Hematopoietic multipotent progenitor cell (in vitro differentiated cells): ENCODE measurements at regions not wholly inside any gene's neighbourhood (a gene's known extent, or its start where the extent isn't known, plus 50 kb on each side); places are given as distances from the start of the nearest gene placed in this dataset.

ENCODE experiments used
- DNase-seq, 3 donors: peaks; one replicate each; pipeline ENCODE4 v3.0.0-alpha.2; 2011 to 2015; ENCODE audit warnings: low read depth in 2 of 3, low spot score in 2 of 3

DNA sequence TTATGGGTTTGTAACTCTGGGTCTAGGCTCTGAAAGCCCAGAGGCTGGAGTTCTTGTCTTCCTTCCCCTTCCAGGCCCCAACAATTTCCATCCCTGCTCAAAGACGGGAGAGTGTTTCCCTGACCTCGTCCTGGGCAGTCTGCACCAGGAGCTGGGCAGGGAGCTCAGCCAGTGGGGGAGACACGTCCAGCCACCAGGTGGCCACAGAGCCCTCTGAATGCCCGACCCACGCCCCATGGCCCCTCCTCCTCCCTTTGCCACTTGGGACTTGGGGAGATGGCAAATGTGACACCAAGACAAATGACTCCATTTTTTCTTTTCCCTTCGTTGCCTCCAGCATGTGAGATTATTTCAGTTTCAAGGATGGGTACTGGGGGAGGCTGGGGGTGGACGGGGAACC is 159.9 kb upstream of the AJAP1 start:
- DNase-seq: peak in 1 of 3 donors; percentile 1

DNA sequence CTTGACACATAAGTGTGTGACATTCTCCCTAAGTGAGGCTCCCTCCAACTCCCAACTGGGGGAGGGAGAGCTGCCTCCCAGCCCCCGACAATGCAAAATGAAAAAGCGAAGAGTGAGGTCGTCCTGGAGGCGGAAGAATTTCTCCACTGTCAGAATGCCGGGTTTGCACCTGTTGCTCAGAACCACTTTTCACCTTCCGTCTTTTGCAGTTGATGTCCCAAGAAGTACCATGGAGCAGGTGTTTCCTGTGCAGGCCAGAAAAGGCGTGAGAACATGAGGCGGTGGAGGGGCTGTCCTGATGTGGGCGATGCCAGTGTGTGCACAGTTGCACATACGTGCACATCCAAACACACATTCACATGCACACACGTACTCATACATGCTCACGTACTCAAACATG is 158.6 kb upstream of the AJAP1 start:
- no peak for DNase-seq

DNA sequence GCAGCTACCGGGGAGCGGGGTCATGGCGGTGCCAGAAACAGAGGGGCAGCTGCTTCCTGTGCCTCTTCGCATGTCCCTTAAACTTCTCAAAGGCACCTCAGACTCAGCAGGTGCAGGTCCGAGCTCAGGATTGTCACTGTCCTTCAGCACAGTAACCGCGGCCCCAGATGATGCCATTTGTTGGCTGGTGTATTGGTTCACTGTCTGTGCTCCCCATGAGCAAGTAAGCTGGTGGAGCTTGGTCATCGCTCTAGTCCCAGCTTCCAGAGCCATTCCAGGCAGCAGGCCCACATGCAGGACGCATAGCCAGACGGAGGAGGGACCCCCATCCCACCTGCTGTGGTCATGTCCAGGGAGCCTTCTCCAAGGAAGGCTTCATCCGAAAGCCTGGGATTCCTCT is 154.0 kb upstream of the AJAP1 start:
- DNase-seq: no peak

DNA sequence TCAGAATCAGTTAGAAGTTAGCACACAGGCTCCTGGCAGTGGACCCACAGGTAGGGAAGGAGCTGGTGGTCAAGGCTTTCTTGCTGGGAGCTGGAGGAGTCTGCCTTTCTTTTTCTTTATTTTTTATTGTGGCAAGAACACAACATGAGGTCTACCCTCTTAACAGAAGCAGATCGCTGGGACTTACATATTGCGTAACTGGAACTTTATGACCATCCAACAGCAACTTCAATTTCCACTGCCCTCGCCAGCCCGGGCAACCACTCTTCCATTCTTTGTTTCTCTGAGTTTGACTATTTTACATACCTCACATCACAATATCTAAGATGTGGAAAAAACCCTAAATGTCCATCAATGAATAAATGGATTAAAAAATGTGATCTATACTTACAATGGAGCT is 147.8 kb upstream of the AJAP1 start:
- DNase-seq: no peak

DNA sequence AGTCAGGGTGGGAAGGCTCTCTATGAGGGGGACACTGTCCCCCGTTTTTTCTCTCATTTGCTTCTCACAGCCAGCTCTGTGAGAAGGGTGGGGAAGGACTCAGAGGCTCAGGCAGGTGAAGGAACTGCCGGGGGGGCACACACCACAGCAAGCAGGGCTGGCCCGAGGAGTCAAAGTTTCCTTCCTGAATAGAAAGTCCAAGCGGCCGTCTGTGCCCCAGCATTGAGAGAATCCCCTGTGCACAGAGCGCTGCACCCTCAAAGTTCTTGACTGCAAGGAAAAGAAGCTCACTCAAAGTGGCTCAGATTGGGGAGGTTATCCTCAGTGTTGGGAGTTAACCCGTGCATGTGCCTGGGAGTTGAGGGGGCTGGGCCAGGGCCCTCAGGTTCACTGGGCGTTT is 145.2 kb upstream of the AJAP1 start:
- DNase-seq: no peak

DNA sequence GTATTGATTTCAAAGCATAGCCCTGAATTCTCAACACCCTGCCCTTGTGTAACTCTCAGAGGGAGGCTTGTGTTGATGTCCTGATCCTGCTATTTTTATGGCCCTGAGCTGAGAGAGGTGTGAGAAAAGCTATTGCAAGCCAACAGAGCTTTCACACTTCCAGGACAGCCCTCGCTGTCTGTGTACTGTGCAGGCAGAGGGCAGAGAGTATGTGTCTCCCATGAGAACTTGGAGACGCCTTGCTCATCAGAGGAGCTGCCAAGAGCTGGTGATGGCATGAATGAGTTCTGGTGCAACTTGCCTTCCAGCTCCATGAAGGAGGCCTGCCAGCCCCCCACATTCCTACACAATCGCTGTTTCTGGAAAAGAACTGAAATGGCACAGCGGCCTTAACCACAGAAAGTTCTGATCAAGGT is 144.1 kb upstream of the AJAP1 start:
- no peak for DNase-seq

DNA sequence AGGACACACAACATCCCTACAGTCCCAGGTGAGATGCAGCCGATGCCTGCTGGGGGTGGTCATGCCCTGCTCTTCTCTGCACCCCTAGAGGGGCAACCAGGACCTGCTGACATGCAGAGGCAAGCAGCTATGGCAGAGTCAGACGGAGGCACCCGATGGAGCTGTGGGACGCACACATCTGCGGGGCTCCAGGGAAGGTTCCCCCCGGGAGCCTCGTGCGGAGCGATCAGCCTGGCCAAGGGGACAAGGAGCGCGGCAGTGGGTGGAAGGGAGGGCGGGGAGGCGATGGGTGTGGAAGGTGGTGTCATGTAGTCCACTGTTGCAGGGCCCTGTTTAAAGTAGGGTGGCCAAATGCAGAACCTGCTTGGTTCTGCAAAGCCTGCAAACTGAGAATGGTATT is 143.0 kb upstream of the AJAP1 start:
- no peak for DNase-seq

DNA sequence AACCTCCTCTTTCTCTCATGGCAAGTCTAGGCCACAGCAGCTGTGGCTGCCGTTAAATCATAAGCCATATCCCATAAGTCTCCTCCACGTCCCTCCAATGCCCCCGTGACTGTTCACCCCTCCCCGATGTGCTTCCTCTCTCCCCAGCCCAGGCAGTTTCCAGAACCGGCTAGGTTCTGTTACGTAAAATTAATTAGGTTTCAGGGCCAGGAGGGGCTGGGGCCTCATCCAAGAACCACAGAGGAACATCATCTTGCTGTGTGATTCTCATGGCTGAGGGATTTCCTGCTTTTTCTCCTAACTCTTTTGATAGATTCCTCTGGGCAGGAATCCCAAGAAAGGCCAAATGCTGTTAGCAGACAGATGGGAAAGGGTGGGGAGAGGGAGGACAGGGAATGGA is 141.8 kb upstream of the AJAP1 start:
- no peak for DNase-seq

DNA sequence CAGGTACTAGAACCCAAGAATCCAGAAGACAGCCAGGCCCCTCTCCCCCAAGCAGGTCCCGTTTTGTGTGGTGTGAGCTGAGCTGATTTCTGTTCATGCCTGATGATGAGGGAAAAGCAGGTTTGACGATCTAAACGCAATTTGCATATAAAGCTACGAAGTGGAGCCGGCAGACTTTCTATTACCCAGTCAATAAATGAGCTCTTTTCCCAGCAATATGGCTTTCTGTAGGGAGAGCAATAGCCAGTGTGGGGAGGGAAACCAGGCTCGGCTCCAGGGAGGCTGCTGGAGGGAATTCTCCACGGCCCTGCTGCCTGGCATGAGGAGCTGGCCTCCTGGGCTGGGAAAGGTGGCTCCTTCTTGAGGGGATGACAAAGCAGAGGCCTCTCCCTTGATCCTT is 140.7 kb upstream of the AJAP1 start:
- DNase-seq: no peak

DNA sequence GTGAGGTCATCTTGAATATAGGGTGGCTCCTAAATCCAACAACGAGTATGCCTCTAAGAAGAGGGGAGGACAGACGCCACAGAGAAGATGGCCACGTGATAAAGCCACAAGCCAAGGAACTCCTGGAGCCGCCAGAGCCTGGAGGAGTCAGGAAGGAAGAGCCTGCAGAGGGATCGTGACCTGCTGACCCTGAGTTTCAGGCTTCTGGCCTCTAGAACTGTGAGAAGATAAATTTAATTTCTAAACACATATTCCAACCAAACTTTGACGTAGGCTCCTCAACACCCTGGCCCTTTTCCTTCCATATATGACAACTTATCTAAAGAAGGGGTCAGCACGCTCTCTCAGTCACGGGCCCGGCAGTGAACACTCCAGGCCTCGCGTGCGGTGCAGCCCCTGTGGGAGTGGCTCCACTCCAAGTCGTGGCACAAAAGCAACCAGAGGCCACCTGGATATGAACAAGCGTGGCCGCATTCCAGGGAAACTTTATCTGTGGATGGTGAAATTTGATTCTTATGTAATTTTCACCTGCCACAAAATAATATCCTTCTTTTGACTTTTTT is 138.6 kb upstream of the AJAP1 start:
- no peak for DNase-seq

DNA sequence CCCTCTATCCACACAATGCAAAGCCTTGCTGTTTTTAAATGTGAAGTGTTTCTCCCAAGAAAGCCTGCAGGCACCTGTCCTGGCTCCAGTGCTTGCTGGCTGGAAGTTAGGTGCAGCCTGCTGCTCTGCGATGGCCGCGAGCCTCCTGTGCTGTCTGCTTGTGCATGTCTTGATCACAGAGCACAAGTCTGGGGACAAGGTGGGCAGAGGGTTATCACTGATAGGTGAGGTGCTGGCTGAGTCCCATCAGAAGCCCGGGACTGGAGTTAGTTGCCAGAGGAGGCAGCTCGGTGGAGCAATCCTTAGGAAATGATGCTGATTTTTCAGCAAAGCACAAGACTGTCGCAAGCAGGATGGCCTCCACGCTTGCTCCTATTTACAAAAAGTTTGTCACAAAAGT is 137.8 kb upstream of the AJAP1 start:
- DNase-seq: no peak

DNA sequence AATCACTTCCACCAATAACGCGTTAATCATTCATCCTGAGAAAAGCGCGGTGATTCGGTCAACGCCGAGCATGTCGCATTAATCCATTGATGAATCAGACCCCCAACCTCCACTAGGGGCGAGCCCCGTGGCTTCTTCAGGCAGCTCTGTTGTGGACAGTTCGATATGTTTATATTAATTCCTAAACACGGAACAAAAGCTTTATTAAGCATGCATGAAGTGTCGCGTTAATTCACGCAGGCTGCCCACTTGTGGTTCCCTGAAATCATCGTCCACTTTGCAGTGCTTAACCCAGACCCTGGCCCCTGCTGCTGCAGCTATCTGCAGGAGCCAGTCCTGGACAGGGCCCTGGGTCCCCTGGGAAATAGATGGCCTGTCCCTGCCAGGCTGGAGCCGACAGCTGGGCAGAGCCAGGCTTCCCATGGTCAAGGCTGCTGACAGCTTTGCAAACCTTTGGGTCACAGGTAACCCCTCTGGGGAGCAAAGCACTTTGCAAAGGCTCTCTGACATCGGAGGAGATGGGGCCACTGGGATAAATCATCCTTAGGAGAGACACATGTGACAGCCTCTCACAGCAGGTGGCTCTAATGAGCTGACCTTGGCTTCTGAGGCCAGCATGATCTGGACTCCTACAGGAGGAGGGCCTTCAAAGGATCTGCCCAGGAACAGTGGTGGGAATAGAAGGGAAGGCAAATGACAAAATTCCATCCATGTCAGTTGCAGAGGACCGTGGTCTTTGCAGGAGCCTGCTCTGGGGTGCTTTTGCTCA is 137.0 kb upstream of the AJAP1 start:
- DNase-seq: no peak

DNA sequence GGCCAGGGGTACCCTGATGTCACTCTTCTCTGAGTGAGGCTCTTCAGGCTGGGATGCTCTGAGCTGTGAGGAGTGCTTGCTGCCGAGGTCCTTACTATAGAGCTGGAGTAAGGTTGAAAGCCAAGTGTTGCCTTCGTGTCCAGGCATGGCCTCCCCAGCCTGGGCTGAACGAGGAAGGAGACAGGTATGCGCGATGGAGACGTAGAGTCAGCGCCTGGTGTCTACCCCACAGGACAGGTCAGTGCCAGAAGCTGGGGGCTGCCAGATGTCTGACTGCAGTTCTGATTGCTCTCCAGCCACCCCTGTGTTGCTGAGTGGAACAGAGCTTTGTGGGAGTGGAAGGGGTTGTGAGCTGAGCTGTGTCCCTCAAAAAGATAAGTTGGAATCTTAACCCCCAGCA is 135.8 kb upstream of the AJAP1 start:
- no peak for DNase-seq

DNA sequence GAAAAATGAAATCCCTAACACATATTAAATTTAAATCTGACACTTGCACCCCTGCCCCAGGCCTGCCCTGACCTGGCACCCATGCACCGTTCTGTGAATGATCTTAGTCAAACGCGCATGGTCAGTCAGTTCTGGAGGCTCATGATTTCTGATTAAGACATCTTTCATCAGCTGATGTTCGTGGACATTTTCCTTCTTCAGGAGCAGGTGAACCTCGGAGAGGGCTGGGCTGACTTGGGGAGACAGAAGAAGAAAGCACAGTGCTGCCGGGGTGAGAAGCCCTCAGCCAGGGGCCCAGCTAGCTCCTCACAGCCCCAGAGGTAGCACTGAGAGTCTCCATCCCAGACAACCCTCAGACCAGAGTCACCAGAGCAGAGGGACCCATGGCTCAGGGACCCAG is 134.5 kb upstream of the AJAP1 start:
- DNase-seq: no peak

DNA sequence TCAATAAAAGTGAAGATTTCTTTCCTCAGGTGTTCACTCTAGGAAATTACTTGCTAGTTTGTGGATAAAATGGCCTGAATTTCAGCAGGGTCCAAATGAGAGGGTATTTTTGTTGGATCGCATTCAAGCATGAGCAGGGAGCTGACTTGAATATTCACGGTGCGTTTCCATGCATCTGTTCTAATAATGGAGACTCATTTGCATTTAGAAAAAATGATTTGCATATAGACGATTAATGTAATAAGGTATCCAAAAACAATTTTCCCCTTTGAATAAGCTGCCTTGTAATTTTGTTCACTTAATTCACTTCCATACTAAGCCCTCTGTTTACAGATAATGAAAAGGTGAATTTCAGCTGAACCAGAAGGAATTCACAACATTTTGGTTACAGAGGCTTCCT is 130.9 kb upstream of the AJAP1 start:
- no peak for DNase-seq

DNA sequence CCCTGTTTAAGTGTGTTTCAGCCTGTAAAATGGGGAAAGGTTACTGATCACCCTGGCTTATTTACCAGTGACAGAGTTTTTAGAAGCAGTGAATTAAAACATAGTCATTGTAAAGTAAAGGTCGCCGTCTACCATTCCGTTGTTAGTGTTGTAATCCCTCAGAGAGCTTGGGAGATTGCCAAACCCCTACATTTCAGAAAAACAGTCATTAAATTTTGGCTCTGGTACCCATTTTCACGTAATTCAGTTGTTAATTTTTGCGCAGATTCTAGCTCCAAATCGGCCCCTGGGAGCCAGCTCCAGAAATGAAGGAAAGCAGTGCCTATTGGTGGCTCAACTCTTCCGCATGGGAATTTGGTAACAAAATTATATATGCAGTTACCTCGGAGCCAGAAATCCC is 127.7 kb upstream of the AJAP1 start:
- DNase-seq: no peak

DNA sequence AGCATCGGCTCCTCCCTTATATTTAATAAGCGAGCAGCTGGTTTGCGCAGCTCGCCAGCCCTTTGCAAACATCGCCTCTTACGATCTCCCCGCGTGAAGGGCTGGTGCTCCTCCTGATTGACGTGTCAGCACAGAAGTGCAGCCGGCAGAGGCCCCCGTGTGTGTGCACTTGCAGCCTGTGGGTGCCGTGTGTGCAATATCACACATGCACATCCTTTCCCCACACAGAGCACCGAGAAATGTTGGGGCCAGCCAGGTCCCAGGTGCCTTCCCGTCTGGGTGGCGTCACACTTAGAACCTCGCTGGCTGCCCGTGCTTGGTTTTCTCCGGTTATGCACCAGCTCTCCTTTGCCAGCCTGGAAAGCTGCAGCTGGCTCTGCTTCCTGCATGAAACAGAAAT is 126.6 kb upstream of the AJAP1 start:
- DNase-seq: no peak

DNA sequence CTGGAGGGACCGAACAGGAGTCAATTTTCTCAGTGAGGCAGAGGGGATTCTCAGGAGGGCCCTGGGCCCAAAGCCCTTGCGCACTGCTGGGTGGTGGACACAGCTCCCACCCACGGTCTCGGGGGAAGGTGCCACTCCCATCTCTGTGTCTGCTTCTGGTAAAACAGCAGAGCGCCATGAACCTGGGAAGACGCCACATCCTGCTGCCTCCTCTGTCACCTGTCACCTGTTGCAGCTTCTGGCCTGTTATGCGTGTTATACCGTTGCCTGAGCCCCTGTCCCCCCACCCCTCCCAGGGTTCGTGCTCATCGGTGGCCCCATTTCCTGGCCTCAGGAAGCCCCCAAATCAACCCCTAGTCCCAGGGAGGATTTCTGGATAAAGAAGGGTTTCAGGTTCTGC is 125.8 kb upstream of the AJAP1 start:
- DNase-seq: no peak

DNA sequence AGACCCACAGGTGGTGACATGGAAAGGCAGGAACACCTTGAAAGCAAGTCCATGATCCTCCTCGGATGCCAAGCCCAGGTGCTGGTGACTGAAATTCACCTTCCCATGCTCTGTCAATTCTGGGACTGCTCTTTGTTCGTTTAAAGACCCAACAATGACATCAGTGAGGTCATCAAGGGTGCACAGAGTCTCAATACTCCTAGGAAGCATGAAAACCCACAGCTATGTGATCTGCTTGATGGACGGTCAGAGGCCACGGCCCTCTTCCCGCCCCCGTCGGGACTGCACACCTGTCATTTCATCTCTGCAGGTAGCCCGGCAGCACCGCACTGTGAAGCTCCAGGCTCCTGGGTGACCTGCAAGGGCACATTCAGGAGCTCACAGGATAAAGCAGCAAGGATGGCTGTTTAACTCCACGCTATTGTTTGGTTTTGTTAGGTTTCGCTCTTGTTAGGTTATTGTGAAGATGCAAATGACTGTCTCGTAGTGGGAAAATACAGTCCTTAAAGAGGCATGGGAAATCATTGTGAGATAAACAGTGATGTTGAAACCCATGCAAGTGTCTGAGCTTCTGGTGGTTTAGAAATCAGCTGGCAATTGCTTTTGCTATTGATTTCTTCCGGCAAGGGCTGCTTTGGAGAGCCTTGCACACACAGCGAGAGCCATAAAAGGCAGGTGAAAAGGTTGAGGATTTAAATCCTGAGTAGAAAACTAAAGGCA is 124.8 kb upstream of the AJAP1 start:
- DNase-seq: no peak

DNA sequence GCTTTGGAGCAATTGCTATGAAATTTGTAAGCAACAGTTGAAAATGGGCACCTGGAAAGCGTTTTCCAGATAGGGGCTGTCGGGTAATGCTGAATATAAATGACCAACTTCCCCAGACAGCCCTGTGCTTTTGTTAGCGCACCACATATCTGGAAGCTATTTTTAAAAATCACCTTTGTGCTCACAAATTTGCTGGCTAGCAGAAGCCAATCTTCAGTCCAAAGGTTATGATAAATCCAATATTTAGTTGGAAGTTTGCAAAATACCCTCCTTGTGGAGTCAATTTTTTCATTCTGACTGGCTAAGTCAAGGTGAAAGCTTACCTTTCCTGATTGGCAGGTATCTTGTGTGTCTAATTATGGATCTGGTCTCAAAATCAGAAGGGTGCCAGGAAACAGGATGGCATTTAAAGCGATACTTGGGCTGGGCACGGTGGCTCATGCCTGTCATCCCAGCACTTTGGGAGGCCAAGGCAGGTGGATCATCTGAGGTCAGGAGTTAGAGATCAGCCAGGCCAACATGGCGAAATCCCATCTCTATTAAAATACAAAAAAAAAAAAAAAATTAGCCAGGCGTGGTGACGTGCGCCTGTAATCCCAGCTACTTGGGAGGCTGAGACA is 124.1 kb upstream of the AJAP1 start:
- DNase-seq: no peak

DNA sequence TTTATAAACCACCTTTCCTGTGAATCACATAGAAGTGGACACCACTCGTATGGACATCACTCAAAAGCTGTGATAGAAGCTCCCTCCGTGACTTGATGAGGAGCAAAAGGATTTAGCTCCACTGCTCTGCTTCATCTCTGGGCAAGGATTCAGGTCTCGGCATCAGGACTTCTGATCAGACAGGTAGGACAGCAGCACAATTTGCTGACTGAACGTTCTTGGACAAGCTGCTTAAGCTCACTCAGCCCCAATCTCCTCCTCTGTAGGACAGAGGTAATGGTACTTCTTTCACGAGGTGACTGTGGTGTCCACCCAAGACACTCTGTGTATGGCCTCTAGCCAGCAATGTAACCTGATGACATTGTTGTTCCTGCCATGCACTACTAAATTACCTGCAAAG is 122.6 kb upstream of the AJAP1 start:
- no peak for DNase-seq

DNA sequence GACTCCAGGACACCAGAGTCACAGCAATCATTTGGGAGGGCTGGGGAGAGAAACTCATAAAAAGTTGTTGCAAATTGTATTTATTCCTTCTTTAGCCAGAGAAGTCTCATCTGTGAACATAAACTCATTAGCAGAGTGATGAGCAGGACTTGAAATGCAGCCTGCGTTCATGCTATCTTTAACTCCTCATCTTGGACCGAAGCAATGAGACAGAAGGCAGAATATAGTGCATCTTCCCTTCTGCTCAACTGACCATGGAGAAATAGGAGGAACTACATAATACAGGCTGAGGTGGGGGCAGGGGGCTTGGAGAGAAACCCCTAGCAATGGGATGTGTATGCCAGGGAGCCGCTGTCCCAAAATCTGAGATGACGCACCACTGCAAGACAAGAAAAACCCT is 121.8 kb upstream of the AJAP1 start:
- DNase-seq: no peak
